AG10803 (cell line): ENCODE measurements at regions not wholly inside any gene's neighbourhood (a gene's known extent, or its start where the extent isn't known, plus 50 kb on each side); places are given as distances from the start of the nearest gene placed in this dataset.

Experiments
- DNase-seq: peaks from one replicate; pipeline ENCODE4 v3.0.0; 2010; ENCODE audit warnings: low read depth
- H3K4me3 ChIP-seq: 2 replicates; pipeline ENCODE4 v1.5.1; 2011; ENCODE audit warnings: mild to moderate bottlenecking, low read length, control low read depth
- CTCF ChIP-seq: conservative IDR thresholded peaks from 2 replicates; pipeline ENCODE4 v1.5.1; 2011; ENCODE audit warnings: mild to moderate bottlenecking, low read length, control low read depth, inconsistent platforms

GRCh38 chr3:180478695-180479094, 123.3 kb upstream of the TTC14 start:
- H3K4me3 ChIP-seq: no peak overlapping the region
- no peak for DNase-seq
- TF ChIP-seq CTCF: no peak

- no peak overlapping the region for H3K4me3 ChIP-seq
- TF ChIP-seq CTCF: no peak
- no peak for DNase-seq
These were observed 109.9 kb upstream of the TTC14 start for GRCh38 chr3:180492047-180492446.

- no peak overlapping the region for H3K4me3 ChIP-seq
- no peak for DNase-seq
- no peak for TF ChIP-seq CTCF
These were observed 105.0 kb upstream of the TTC14 start for GRCh38 chr3:180496995-180497394.

GRCh38 chr3:180516368-180516767, 85.6 kb upstream of the TTC14 start:
- no peak overlapping the region for H3K4me3 ChIP-seq
- DNase-seq: no peak
- no peak for TF ChIP-seq CTCF

GRCh38 chr3:180523040-180523439, 78.9 kb upstream of the TTC14 start:
- H3K4me3 ChIP-seq: no peak overlapping the region
- no peak for TF ChIP-seq CTCF
- DNase-seq: no peak

GRCh38 chr3:180528843-180529242, 73.1 kb upstream of the TTC14 start:
- TF ChIP-seq CTCF: no peak
- H3K4me3 ChIP-seq: no peak overlapping the region
- DNase-seq: no peak

GRCh38 chr3:180529778-180530177, 72.2 kb upstream of the TTC14 start:
- TF ChIP-seq CTCF: no peak
- DNase-seq: no peak
- no peak overlapping the region for H3K4me3 ChIP-seq
